ENCODE measurements at regions not wholly inside any gene's neighbourhood (a gene's known extent, or its start where the extent isn't known, plus 50 kb on each side); places are given as distances from the start of the nearest gene placed in this dataset.

- TF ChIP-seq, protein P1, sequence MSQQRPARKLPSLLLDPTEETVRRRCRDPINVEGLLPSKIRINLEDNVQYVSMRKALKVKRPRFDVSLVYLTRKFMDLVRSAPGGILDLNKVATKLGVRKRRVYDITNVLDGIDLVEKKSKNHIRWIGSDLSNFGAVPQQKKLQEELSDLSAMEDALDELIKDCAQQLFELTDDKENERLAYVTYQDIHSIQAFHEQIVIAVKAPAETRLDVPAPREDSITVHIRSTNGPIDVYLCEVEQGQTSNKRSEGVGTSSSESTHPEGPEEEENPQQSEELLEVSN (IDR thresholded peaks at IDR 0.05): no peak
- TF ChIP-seq BRCA1 (IDR thresholded peaks at IDR 0.05; ENCODE audit: low read depth, low read length) (no peak), TEAD4 (IDR thresholded peaks at IDR 0.05; ENCODE audit: low read depth, low read length) (no peak), NRF1 (IDR thresholded peaks at IDR 0.05; ENCODE audit: low read depth, low read length) (no peak), YY1 (IDR thresholded peaks at IDR 0.05; ENCODE audit: low read depth, low read length) (no peak)
Measured at GRCh38 chr1:67496329-67496728, 66.1 kb upstream of the SERBP1 start (continued).

All from H1 (cell line).